NB4 (cell line): ENCODE measurements at regions not wholly inside any gene's neighbourhood (a gene's known extent, or its start where the extent isn't known, plus 50 kb on each side); places are given as distances from the start of the nearest gene placed in this dataset.

Source experiments
- DNase-seq: peaks from one replicate; pipeline ENCODE4 v3.0.0; 2010; ENCODE audit warnings: low read depth
- H3K4me3 ChIP-seq: one replicate; pipeline ENCODE4 v1.5.1; 2011; ENCODE audit warnings: mild to moderate bottlenecking, low read depth, low read length, moderate library complexity
- MYC ChIP-seq: IDR thresholded peaks from 2 replicates; pipeline ENCODE4 v1.6.1; 2011; ENCODE audit warnings: low read depth, low read length
- POLR2A ChIP-seq: IDR thresholded peaks from 2 replicates; pipeline ENCODE4 v1.6.1; 2011; ENCODE audit warnings: mild to moderate bottlenecking; ENCODE audit not compliant: insufficient read length; ENCODE audit errors: extremely low read depth
- TF ChIP-seq, protein P1 (sequence below): IDR thresholded peaks from 2 replicates; pipeline ENCODE4 v1.6.1; 2011; ENCODE audit warnings: low read depth, low read length
- TF ChIP-seq, protein P2 (sequence below): IDR thresholded peaks from one replicate; pipeline ENCODE4 v1.5.1; 2012; ENCODE audit warnings: low read depth, low read length

DNA sequence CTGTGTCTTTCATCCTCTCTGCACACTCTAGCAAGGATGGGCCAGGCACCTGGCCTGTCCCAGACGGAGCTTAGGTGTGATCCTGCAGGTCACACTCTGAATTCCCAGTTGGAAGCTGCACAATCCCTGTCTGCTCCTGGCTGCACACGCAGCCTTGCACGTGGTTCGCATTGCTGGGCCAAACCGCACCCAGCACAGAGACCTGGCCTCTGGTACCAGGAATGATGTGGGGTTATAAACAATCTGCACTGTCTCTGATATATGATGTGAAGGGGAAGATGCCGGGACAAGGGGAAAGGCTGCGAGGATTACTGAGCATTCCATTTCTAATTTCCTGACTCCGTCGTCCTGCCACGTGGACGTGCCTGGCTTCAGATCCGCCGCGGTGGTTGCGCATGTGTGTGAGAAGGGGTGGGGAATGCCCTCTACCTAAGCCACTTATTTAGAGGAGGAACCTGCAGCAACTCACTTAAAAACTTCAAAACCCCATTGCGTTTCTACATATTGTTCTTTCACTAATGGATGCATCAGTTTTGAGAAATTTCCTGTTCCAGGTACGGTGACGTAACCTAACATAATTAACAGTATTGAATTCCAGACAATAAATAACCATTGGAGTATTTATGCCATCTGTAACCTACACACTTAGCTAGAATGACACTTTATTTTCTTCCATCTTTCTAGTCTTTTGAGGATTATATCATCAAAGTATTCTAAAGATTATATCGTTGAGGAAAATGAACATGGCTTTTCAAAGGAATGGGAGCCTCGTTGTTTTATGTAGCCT, 559.7 kb upstream of the MGMT start:
- no peak for DNase-seq
- TF ChIP-seq, protein P1, sequence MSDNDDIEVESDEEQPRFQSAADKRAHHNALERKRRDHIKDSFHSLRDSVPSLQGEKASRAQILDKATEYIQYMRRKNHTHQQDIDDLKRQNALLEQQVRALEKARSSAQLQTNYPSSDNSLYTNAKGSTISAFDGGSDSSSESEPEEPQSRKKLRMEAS: no peak
- TF ChIP-seq MYC: no peak
- TF ChIP-seq POLR2A: no peak
- TF ChIP-seq, protein P2, sequence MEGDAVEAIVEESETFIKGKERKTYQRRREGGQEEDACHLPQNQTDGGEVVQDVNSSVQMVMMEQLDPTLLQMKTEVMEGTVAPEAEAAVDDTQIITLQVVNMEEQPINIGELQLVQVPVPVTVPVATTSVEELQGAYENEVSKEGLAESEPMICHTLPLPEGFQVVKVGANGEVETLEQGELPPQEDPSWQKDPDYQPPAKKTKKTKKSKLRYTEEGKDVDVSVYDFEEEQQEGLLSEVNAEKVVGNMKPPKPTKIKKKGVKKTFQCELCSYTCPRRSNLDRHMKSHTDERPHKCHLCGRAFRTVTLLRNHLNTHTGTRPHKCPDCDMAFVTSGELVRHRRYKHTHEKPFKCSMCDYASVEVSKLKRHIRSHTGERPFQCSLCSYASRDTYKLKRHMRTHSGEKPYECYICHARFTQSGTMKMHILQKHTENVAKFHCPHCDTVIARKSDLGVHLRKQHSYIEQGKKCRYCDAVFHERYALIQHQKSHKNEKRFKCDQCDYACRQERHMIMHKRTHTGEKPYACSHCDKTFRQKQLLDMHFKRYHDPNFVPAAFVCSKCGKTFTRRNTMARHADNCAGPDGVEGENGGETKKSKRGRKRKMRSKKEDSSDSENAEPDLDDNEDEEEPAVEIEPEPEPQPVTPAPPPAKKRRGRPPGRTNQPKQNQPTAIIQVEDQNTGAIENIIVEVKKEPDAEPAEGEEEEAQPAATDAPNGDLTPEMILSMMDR: no peak
- no peak overlapping the region for H3K4me3 ChIP-seq

DNA sequence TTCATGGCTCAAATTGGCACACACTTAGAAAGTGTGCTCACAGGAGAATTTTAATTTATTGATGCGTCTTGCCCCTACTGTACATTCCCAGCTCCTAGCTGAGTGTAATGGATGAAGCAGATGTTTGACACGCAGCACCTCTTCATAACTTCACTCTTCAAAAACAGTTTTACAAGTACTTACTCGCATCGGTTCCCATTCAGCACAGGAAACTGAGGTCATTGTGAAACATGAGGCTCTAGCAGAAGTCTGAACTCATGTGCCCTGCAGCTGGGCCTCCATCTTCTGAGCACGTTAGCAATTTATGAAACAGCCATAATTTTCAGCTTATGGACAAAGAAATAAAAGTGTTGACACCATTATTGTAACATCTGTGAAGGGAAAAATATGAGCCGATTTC, 558.9 kb upstream of the MGMT start:
- H3K4me3 ChIP-seq: no peak overlapping the region
- peak; percentile 81 for DNase-seq
- TF ChIP-seq, protein P1: peak; percentile 82
- TF ChIP-seq MYC: peak; percentile 81
- TF ChIP-seq, protein P2: no peak
- no peak for TF ChIP-seq POLR2A

DNA sequence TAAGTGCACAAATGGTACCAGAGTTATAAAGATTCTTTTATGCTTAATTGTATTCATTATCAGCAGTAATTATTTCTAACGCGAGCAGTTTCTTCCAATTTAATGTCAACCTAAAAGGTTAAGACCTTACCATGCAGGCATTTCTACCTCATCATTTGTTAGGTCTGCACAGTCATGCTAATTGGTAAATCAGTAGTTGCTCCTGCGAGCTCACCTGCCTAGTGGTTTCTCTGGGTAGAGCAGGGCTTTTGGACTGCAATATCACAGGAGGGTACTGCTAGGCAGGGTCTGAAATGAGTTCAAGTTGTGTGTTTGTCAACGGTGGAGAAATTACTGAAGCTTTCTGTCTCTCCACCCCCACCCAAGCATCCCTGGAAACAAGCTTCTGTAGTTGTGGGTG, 558.5 kb upstream of the MGMT start:
- peak; percentile 9 for DNase-seq
- TF ChIP-seq, protein P1: no peak
- TF ChIP-seq, protein P2: no peak
- no peak for TF ChIP-seq POLR2A
- no peak for TF ChIP-seq MYC
- H3K4me3 ChIP-seq: no peak overlapping the region

DNA sequence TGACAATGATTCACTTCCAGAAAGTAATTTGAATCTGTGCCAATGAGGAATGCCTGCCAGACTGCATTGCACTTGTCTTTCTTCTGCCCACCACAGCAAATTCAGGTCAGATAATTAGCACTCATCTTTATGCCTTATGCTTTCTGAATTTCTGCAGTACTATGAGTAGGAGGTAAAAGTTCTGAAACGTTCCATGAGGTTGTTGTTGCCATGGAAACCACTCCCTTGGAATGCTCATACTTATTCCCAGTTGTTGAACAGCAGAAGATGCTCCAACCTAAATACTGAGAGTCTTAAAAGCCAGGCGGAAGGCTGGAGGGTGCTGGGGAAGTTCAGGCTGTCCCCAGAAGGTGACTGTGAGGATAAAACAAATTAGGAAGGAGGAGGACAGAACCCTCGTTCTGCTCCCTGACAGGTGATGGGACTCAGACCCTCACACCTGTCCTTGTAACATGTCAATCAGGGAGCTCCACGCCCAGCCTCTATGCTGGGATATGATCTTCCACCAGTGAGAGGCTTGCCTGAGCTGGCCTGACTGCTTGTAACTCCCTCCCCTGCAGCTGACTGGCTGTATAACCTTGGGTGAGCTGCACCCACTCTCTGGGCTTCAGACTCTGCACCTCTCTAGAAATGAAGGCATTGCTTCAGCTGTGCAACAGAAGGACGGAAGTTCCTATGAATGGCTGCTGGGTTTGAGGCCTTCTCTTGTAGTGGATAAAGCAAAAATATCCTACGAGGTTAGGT, 554.3 kb upstream of the MGMT start:
- TF ChIP-seq, protein P2: no peak
- TF ChIP-seq POLR2A (no peak), MYC (no peak)
- TF ChIP-seq, protein P1: no peak
- H3K4me3 ChIP-seq: no peak overlapping the region
- DNase-seq: no peak

DNA sequence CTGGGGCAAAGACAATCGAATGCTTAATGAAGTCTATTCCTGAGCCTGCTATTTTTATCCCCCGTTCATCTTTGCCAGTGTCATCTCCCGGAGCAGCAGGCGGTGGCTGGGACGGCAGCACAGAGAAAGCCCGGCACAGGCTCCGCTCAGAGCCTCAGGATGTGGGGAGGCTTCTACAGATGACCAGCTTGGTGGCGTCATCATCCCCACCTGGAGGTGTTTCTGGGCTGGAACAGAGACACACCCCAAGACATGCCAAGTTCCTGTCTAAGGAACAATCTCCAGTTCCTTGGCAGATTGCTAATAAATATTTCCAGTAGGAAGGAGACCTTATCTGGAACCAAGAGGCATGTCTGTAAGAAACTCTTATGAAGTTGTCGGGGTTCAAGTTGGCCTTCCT, 552.4 kb upstream of the MGMT start:
- no peak overlapping the region for H3K4me3 ChIP-seq
- TF ChIP-seq, protein P2: no peak
- TF ChIP-seq POLR2A: no peak
- TF ChIP-seq MYC: no peak
- TF ChIP-seq, protein P1: no peak
- DNase-seq: no peak
